HL-60 (cell line): ENCODE measurements at regions not wholly inside any gene's neighbourhood (a gene's known extent, or its start where the extent isn't known, plus 50 kb on each side); places are given as distances from the start of the nearest gene placed in this dataset.

Experiments
- CTCF ChIP-seq: IDR thresholded peaks from one replicate; pipeline ENCODE4 v1.5.1; 2011; ENCODE audit warnings: low read length, control low read depth, inconsistent platforms; ENCODE audit not compliant: insufficient read depth
- REST ChIP-seq: IDR thresholded peaks from 2 replicates; pipeline ENCODE4 v1.6.1; 2012; ENCODE audit warnings: low read depth; ENCODE audit not compliant: insufficient replicate concordance
- SPI1 ChIP-seq: IDR thresholded peaks from 2 replicates; pipeline ENCODE4 v1.6.1; 2012; ENCODE audit warnings: low read depth, mild to moderate bottlenecking, borderline replicate concordance

- TF ChIP-seq SPI1 (no peak), CTCF (no peak), REST (no peak)
Observed at GRCh38 chr14:94953541-94954260, 183.8 kb upstream of the GSC start.
